ENCODE measurements at regions not wholly inside any gene's neighbourhood (a gene's known extent, or its start where the extent isn't known, plus 50 kb on each side); places are given as distances from the start of the nearest gene placed in this dataset.

DNA sequence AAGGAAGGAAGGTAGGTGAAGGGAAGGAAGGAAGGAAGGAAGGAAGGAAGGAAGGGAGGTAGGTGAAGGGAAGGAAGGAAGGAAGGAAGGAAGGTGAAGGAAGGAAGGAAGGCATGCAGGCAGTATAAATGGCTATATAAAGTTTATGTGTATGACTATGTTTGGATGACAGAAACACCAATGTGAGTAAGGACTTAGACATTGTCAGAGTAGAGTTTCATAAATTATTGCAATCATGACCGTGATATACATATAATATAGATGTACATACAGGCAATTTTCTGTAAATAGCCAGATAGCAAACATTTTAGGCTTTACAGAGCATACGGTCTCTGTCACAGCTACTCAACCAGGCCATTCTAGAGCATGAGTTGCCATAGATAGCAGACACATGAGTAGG is 133.8 kb upstream of the AKR1E2 start:
- Mint-ChIP-seq H3K9me3 (peaks cover 0 to 6% (median 0%) of the 10 kb centered on the region in 11 donors), H3K36me3 (no peaks in the 10 kb centered on the region), H3K27ac (no peak overlapping the region), H3K27me3 (peaks cover 4 to 14% (median 10%) of the 10 kb centered on the region in 5 donors), H3K4me3 (no peak overlapping the region), H3K4me1 (no peaks in the 10 kb centered on the region)
- intact Hi-C loops (cut with micrococcal nuclease): no loop called here
- Histone ChIP-seq H3K9me3 (ENCODE audit: control insufficient read depth in 2 of 3, low read length in 3 of 3) (no peaks in the 10 kb centered on the region), H3K36me3 (ENCODE audit: control insufficient read depth in 2 of 3, insufficient read depth in 3 of 3, low read length in 3 of 3) (no peaks in the 10 kb centered on the region), H3K4me1 (ENCODE audit: control insufficient read depth in 2 of 2, insufficient read depth in 2 of 2, low read length in 2 of 2) (no peaks in the 10 kb centered on the region), H3K27ac (ENCODE audit: low read depth, low read length) (no peak overlapping the region), H3K27me3 (ENCODE audit: control insufficient read depth in 2 of 2, insufficient read depth in 2 of 2, low read length in 2 of 2) (no peaks in the 10 kb centered on the region), H3K4me3 (ENCODE audit: low read length) (no peak overlapping the region)
- ATAC-seq (no peak), DNase-seq (no peak)
- POLR2A ChIA-PET: no interaction called here
- CTCF ChIA-PET: no interaction called here

GRCh38 chr10:4691776-4692175 is 134.2 kb upstream of the AKR1E2 start:
- POLR2A ChIA-PET: no interaction called here

DNA sequence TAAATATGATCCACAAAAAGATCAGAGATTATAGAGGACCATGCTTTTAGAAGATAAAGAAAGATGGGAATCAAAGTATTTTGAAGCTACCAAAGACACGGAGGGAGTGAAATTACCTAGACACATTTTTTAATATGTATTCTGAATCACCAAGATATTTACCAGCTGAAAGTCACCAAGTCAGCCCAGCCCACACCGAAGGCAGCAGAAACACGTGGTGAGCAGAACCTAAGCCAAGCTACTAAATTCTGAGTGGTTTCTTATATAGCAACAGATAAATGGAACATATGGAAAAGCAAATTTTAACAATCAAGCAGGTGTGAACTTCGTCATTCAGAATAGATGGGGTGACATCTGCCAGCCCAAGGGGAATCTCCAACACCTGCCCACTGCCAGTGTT is 134.7 kb upstream of the AKR1E2 start:
- ChIA-PET CTCF (no interaction called here), POLR2A (no interaction called here)
- no peaks in the 10 kb centered on the region for H3K36me3 Mint-ChIP-seq
- DNase-seq (no peak), ATAC-seq (no peak)
- intact Hi-C loops (cut with micrococcal nuclease): no loop called here
- H3K9me3 Mint-ChIP-seq: peaks cover 0 to 6% (median 0%) of the 10 kb centered on the region in 11 donors
- peaks cover 0 to 11% (median 6%) of the 10 kb centered on the region in 5 donors for H3K27me3 Mint-ChIP-seq
- no peaks in the 10 kb centered on the region for H3K4me1 Mint-ChIP-seq
- no peak overlapping the region for H3K4me3 ChIP-seq (ENCODE audit: low read length)
- H3K9me3 ChIP-seq (ENCODE audit: control insufficient read depth in 2 of 3, low read length in 3 of 3): no peaks in the 10 kb centered on the region
- no peak overlapping the region for H3K27ac ChIP-seq (ENCODE audit: low read depth, low read length)
- no peaks in the 10 kb centered on the region for H3K36me3 ChIP-seq (ENCODE audit: control insufficient read depth in 2 of 3, insufficient read depth in 3 of 3, low read length in 3 of 3)
- H3K27me3 ChIP-seq (ENCODE audit: control insufficient read depth in 2 of 2, insufficient read depth in 2 of 2, low read length in 2 of 2): no peaks in the 10 kb centered on the region
- no peak overlapping the region for H3K4me3 Mint-ChIP-seq
- no peaks in the 10 kb centered on the region for H3K4me1 ChIP-seq (ENCODE audit: control insufficient read depth in 2 of 2, insufficient read depth in 2 of 2, low read length in 2 of 2)
- no peak overlapping the region for H3K27ac Mint-ChIP-seq

More at GRCh38 chr10:4691776-4692175, 134.2 kb upstream of the AKR1E2 start:
- Mint-ChIP-seq H3K4me1 (no peaks in the 10 kb centered on the region), H3K4me3 (no peak overlapping the region), H3K9me3 (peaks cover 0 to 6% (median 0%) of the 10 kb centered on the region in 11 donors), H3K36me3 (no peaks in the 10 kb centered on the region), H3K27ac (no peak overlapping the region), H3K27me3 (peaks cover under 1 to 11% (median 8%) of the 10 kb centered on the region in 5 donors)
- no peaks in the 10 kb centered on the region for H3K27me3 ChIP-seq (ENCODE audit: control insufficient read depth in 2 of 2, insufficient read depth in 2 of 2, low read length in 2 of 2)
- no peak overlapping the region for H3K27ac ChIP-seq (ENCODE audit: low read depth, low read length)
- no peak overlapping the region for H3K4me3 ChIP-seq (ENCODE audit: low read length)
- CTCF ChIA-PET: no interaction called here
- H3K36me3 ChIP-seq (ENCODE audit: control insufficient read depth in 2 of 3, insufficient read depth in 3 of 3, low read length in 3 of 3): no peaks in the 10 kb centered on the region
- no peak for ATAC-seq
- no peak for DNase-seq
- intact Hi-C loops (cut with micrococcal nuclease): no loop called here
- no peaks in the 10 kb centered on the region for H3K4me1 ChIP-seq (ENCODE audit: control insufficient read depth in 2 of 2, insufficient read depth in 2 of 2, low read length in 2 of 2)
- no peaks in the 10 kb centered on the region for H3K9me3 ChIP-seq (ENCODE audit: control insufficient read depth in 2 of 3, low read length in 3 of 3)

DNA sequence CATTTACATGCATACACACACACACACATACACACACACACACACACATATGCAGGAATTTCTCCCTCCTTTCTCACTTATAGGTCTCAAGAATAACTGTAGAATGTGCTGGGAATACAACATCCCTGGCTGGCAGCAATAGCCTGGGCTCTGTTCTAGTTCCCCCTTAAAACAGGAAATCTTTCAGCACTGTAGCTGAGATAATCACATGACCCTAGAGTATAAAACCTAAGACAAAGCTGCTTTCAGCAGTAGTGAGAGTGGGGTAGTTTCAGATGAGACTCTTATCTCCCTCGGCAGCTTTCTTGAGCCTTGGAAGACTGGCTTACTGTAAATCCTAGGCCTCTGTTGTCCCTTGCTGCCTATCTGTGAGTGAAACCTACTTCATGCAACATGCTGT is 137.4 kb upstream of the AKR1E2 start:
- H3K4me3 ChIP-seq (ENCODE audit: low read length): no peak overlapping the region
- no peaks in the 10 kb centered on the region for H3K9me3 ChIP-seq (ENCODE audit: control insufficient read depth in 2 of 3, low read length in 3 of 3)
- POLR2A ChIA-PET: no interaction called here
- ATAC-seq: peak; percentile 16
- no peak for DNase-seq
- intact Hi-C loops (cut with micrococcal nuclease): no loop called here
- H3K27me3 ChIP-seq (ENCODE audit: control insufficient read depth in 2 of 2, insufficient read depth in 2 of 2, low read length in 2 of 2): no peaks in the 10 kb centered on the region
- Mint-ChIP-seq H3K9me3 (peaks cover 0 to 4% (median 0%) of the 10 kb centered on the region in 11 donors), H3K4me1 (no peaks in the 10 kb centered on the region), H3K4me3 (no peak overlapping the region), H3K27me3 (peaks cover 2 to 22% (median 11%) of the 10 kb centered on the region in 5 donors), H3K36me3 (no peaks in the 10 kb centered on the region), H3K27ac (no peak overlapping the region)
- CTCF ChIA-PET: no interaction called here
- no peaks in the 10 kb centered on the region for H3K4me1 ChIP-seq (ENCODE audit: control insufficient read depth in 2 of 2, insufficient read depth in 2 of 2, low read length in 2 of 2)
- H3K27ac ChIP-seq (ENCODE audit: low read depth, low read length): no peak overlapping the region
- no peaks in the 10 kb centered on the region for H3K36me3 ChIP-seq (ENCODE audit: control insufficient read depth in 2 of 3, insufficient read depth in 3 of 3, low read length in 3 of 3)

- intact Hi-C loops (cut with micrococcal nuclease): no loop called here
- Mint-ChIP-seq H3K27me3 (peaks cover 2 to 22% (median 11%) of the 10 kb centered on the region in 5 donors), H3K27ac (no peak overlapping the region), H3K9me3 (peaks cover 0 to 4% (median 0%) of the 10 kb centered on the region in 11 donors), H3K36me3 (no peaks in the 10 kb centered on the region), H3K4me1 (no peaks in the 10 kb centered on the region), H3K4me3 (no peak overlapping the region)
- H3K4me1 ChIP-seq (ENCODE audit: control insufficient read depth in 2 of 2, insufficient read depth in 2 of 2, low read length in 2 of 2): no peaks in the 10 kb centered on the region
- no peaks in the 10 kb centered on the region for H3K36me3 ChIP-seq (ENCODE audit: control insufficient read depth in 2 of 3, insufficient read depth in 3 of 3, low read length in 3 of 3)
- ChIA-PET POLR2A (no interaction called here), CTCF (no interaction called here)
- DNase-seq: no peak
- H3K4me3 ChIP-seq (ENCODE audit: low read length): no peak overlapping the region
- no peaks in the 10 kb centered on the region for H3K9me3 ChIP-seq (ENCODE audit: control insufficient read depth in 2 of 3, low read length in 3 of 3)
- no peak for ATAC-seq
- no peaks in the 10 kb centered on the region for H3K27me3 ChIP-seq (ENCODE audit: control insufficient read depth in 2 of 2, insufficient read depth in 2 of 2, low read length in 2 of 2)
- H3K27ac ChIP-seq (ENCODE audit: low read depth, low read length): no peak overlapping the region
These were observed 137.8 kb upstream of the AKR1E2 start for GRCh38 chr10:4688168-4688567.

DNA sequence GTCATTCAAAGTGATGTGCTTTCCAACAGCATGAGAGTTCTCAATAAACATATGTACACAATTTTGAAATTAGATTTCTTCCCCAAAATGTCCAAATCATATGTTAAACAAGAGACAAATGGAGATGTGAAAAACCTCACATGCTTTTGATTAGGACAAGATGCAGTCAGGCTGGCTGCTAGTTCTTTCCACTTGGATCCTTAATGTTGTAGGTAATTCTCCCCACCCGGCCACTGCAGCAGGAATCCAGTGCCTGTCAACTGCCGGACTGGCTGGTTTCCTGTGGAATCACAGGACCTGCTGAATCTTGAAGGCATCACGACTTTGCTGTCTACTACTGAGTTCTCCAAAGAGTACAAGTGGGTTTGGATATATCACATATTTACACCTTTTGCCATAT is 138.6 kb upstream of the AKR1E2 start:
- H3K4me1 Mint-ChIP-seq: no peaks in the 10 kb centered on the region
- no peaks in the 10 kb centered on the region for H3K27me3 ChIP-seq (ENCODE audit: control insufficient read depth in 2 of 2, insufficient read depth in 2 of 2, low read length in 2 of 2)
- ATAC-seq: no peak
- POLR2A ChIA-PET: no interaction called here
- DNase-seq: no peak
- peaks cover 0 to 4% (median 0%) of the 10 kb centered on the region in 11 donors for H3K9me3 Mint-ChIP-seq
- peaks cover 2 to 28% (median 17%) of the 10 kb centered on the region in 5 donors for H3K27me3 Mint-ChIP-seq
- H3K4me3 Mint-ChIP-seq: no peak overlapping the region
- H3K4me3 ChIP-seq (ENCODE audit: low read length): no peak overlapping the region
- H3K4me1 ChIP-seq (ENCODE audit: control insufficient read depth in 2 of 2, insufficient read depth in 2 of 2, low read length in 2 of 2): no peaks in the 10 kb centered on the region
- no peaks in the 10 kb centered on the region for H3K36me3 ChIP-seq (ENCODE audit: control insufficient read depth in 2 of 3, insufficient read depth in 3 of 3, low read length in 3 of 3)
- intact Hi-C loops (cut with micrococcal nuclease): no loop called here
- H3K36me3 Mint-ChIP-seq: no peaks in the 10 kb centered on the region
- H3K27ac Mint-ChIP-seq: no peak overlapping the region
- CTCF ChIA-PET: no interaction called here
- H3K9me3 ChIP-seq (ENCODE audit: control insufficient read depth in 2 of 3, low read length in 3 of 3): no peaks in the 10 kb centered on the region
- H3K27ac ChIP-seq (ENCODE audit: low read depth, low read length): no peak overlapping the region

- Mint-ChIP-seq H3K9me3 (peaks cover 0 to 4% (median 0%) of the 10 kb centered on the region in 11 donors), H3K27ac (no peak overlapping the region), H3K36me3 (no peaks in the 10 kb centered on the region), H3K27me3 (peaks cover 2 to 28% (median 17%) of the 10 kb centered on the region in 5 donors), H3K4me3 (no peak overlapping the region), H3K4me1 (no peaks in the 10 kb centered on the region)
- no peaks in the 10 kb centered on the region for H3K9me3 ChIP-seq (ENCODE audit: control insufficient read depth in 2 of 3, low read length in 3 of 3)
- no peaks in the 10 kb centered on the region for H3K36me3 ChIP-seq (ENCODE audit: control insufficient read depth in 2 of 3, insufficient read depth in 3 of 3, low read length in 3 of 3)
- H3K4me1 ChIP-seq (ENCODE audit: control insufficient read depth in 2 of 2, insufficient read depth in 2 of 2, low read length in 2 of 2): no peaks in the 10 kb centered on the region
- intact Hi-C loops (cut with micrococcal nuclease): no loop called here
- no peak overlapping the region for H3K4me3 ChIP-seq (ENCODE audit: low read length)
- ATAC-seq (no peak), DNase-seq (no peak)
- ChIA-PET POLR2A (no interaction called here), CTCF (no interaction called here)
- no peaks in the 10 kb centered on the region for H3K27me3 ChIP-seq (ENCODE audit: control insufficient read depth in 2 of 2, insufficient read depth in 2 of 2, low read length in 2 of 2)
- no peak overlapping the region for H3K27ac ChIP-seq (ENCODE audit: low read depth, low read length)
These were observed 139.4 kb upstream of the AKR1E2 start for GRCh38 chr10:4686644-4686996.

Data from naive thymus-derived CD4-positive, alpha-beta T cell (primary cell).